GM19463 (cell line): ENCODE measurements at regions not wholly inside any gene's neighbourhood (a gene's known extent, or its start where the extent isn't known, plus 50 kb on each side); places are given as distances from the start of the nearest gene placed in this dataset.
"Not testable (repeated sequence)": the region's sequence is repeated elsewhere in the genome, so short reads cannot be mapped to it uniquely, and the experiment has no call there.

Experiments used
- ATAC-seq: cut with Tn5 transposase; IDR thresholded peaks from one replicate; pipeline ENCODE4 v1.9.1; 2021; ENCODE audit warnings: mild to moderate bottlenecking, moderate library complexity; ENCODE audit not compliant: unreplicated experiment

DNA sequence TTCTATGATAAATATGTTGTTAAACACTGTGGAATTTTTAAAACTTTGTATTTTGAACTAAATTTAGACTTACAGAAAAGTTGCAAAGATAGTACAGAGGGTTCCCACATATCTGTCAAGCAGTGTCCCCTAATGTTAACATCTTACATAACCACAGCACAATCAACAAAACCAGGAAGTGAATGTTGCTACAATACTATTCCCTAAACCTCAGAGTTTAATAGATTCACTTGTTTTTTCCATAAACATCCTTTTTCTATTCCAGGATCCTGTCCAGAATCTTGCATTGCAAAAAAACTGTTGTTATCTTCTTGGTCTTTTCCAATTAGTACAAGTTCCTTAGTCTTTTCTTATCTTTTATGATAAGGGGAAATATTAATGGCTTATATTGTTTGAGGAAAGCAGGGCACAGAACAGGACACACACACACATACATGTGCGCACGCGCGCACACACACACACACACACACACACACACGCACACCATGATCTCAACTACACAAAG, 251.1 kb upstream of the TRIB2 start:
- no peak for ATAC-seq

DNA sequence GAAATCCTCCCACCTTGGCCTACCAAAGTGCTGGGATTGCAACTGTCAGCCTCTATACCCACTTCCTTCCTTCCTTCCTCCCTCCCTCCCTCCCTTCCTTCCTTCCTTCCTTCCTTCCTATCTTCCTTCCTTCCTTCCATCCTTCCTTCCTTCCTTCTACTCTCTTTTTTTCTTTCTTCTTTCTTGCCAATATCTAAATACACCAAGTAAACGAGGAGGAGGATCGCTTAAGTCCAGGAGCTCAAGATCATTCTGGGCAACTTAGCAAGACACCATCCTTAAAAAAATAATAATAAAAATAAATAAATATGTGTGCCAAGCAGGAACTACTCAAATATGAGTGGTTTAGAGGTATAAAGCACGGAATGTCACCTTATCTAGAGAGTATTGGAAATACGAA, 249.4 kb upstream of the TRIB2 start:
- no peak for ATAC-seq

- no peak for ATAC-seq
These were observed 247.6 kb upstream of the TRIB2 start for GRCh38 chr2:12469141-12469561.

DNA sequence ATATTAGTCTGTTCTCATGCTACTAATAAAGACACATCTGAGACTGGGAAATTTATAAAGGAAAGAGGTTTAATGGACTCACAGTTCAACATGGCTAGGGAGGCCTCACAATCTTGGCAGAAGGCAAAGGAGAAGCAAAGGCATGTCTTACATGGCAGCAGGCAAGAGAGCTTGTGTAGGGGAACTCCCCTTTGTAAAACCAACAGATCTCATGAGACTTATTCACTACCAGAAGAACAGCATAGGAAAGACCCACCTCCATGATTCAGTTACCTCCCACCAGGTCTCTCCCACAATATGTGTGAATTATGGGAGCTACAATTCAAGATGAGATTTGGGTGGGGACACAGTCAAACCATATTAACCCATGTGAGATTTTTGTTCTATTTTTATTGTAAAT, 244.5 kb upstream of the TRIB2 start:
- ATAC-seq, result not testable (repeated sequence)

DNA sequence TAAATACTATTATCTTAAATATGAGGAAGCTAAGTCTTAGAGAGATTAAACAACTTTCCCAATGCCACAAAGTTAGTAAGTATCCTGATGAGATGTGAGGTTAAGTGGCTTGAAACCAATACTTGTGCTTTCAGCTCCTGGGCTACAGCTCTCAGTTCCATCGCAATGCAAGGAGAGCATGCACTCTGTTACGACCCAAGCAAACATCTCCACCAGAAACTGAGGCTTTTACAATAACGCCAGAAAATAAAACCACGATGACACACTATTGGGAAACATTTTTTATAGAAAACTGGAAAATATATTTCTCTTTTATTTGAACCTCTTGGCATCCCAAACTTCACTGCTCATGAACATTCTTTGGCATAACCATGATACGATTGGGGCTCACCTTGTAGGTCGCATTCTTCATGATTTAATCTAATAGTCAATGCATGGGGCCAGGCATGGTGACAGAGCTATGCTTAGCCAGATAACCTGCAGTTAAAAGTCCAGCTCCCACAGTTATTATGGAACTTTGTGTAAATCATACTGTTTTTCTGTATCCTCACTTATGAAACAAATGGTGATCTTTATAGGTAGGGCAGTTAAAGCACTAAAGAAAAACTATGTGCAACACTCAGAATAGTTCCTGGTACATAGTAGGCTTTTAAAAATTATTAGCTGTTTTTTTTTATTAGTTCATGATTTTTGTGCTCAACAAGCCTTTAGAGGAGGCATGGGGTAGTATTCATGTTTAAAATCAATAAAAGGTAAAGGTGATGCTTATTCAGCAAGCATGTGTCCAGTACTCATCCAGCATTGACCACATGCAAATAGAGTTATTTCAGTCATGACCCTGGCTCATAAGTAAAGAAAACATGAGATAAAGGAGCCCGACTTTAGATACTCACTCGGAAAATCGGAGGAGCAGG, 238.3 kb upstream of the TRIB2 start:
- ATAC-seq, result no peak

DNA sequence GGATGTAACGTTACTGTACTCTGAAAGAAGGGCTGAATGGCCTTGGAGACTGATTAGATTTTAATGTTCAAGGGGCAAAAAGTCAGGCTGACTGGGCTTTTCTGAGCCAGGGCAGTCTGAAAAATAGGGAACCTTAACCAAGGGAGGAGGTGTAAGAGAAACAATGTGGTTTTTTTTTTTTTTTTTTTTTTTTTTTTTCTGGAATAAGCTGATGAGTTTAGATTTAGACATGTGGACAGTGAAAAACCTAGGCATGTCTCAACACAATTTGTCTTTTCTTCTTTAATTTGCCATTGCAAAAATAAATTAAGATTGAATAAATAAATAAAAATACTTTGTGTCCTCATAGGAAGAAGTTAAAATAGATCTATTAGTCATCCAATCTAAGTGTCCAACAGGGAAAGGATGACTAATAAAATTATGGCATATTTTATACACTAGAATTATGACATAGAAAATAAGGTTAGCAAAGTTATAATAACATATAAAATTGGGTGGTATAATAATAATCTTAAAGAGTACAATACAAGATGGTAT, 237.6 kb upstream of the TRIB2 start:
- ATAC-seq, result no peak

DNA sequence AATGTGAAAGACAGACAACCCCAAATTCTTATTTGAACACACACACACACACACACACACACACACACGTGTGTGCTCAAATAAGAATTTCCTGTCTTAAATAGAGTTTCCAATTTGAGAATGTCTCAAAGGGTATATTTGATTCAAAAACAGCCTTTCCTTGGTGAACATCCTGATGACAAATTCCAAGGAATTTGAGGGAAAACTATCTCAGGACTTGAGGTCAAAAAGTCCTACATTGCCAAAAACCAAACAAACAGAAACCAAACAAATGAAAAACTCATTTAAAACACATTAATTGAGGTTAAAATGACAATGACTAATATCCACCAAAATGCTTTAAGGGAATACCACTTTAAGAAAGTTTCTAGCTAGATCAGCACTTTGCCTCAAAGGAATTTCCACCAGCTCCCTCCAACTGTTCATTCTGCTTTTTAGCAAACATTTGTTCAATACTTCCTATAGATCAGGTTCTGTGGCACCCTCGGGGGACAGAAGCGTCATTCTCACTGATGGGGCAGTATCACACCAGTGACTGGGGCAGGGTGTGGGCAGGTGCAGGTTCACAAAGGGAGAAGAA, 232.1 kb upstream of the TRIB2 start:
- ATAC-seq, result no peak

GRCh38 chr2:12486205-12487118, 230.3 kb upstream of the TRIB2 start:
- no peak for ATAC-seq

DNA sequence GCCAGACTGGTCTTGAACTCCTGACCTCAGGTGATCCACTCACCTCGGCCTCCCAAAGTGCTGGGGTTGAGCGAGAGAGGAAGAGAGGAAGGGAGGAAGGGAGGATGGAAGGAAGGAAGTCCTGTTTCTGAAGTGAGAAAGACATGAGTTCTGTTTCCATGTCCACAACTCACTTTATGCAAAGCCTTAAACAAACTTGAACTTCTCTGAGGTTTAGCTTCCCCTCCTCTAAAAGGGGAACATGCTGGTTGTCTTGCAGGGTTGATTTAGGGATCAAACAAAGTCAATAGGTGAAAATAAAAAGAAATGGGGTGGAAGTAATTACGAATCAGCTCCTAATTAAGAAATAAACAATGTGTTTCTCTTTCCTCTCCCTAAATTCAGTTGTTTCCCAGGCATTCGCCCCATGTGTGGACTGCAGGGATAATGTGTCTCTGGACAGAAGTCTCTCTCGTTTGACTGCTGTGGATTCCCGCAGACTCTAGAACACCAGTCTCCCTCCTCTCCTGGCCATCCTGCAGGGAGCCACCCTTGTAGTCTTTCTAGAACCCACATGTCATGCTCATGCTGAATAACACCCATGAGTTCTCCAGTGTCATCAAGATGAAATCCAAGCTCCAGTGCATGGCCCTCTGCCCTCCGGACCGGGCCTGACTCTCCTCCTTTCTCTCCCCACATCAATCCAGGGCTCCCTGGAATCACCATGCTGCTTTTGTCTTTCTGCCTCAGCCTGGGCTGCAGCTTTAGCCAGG, 229.3 kb upstream of the TRIB2 start:
- no peak for ATAC-seq

GRCh38 chr2:12488352-12489318, 228.1 kb upstream of the TRIB2 start:
- no peak for ATAC-seq

GRCh38 chr2:12490641-12491040, 226.1 kb upstream of the TRIB2 start:
- no peak for ATAC-seq

- ATAC-seq, result not testable (repeated sequence)
These were observed 224.4 kb upstream of the TRIB2 start for GRCh38 chr2:12492360-12492759.

DNA sequence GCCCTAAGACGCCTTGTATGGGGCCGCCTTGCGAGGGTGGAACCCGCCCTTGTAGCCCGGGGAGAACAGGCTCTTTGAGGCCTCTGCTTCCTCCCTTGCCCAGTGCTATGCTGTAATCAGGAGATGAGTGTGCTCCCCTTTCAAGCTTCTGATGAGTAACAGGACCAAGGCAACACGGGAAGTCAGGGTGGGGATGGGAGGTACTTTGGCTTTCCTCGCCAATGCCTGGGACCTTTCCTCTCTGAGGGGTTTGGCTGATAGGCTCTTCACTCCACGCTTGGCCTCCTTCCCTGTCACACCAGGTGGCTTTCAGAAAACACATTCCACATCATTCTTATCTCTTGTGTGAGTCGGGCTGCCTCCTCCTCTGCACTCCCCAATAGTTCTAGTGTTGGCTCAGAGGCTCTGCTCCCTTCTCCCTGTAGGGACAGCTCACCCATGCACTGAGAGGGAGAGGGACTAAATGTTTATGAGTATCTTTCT, 223.7 kb upstream of the TRIB2 start:
- ATAC-seq, result no peak

DNA sequence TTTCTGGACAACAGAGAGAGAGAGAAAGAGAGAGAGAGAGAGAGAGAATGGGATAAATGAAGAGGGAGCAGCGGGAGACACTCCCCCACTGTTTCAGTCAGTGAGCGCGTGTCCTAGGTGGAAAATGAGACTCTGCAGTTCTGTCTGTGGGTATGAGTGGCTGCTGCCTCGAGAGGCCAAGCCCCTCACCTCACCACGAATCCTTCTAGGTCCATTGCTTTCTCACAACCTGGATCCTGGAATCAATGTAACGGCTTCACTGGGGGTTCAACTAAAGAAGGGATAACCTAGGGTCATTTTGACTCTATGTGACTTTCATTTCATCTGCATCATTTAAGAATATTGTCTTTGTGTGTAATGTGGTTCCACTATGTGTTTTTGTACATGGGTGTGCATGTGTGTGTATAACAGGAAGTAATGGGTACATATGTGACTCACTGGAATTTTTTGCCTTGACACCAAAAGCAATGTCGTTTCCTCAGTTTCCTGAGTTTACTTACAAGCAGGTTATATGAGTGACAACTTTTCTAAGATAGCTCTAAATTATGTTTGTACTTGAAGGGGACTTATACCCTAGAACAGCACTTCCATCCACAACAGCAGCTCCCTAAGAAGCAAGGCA, 221.4 kb upstream of the TRIB2 start:
- ATAC-seq, result no peak

DNA sequence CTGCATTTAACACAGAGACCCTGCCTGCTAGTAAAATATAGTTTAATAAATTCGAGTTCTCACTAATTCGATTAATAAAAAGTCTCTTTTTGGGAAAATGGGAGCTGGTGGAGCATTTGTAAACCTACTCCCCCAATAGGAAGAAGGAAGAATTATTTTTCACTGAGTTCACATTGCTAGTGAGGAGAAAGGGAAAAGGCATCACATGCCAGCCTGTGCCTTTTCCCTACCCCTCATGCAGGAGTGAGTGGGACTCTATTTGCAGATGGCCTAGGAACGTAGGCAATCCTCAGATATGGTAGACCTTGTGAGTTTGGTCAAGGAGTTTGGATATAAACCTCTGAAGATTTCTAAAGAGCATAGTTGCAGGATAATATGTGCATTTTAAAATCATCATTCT, 218.4 kb upstream of the TRIB2 start:
- no peak for ATAC-seq

DNA sequence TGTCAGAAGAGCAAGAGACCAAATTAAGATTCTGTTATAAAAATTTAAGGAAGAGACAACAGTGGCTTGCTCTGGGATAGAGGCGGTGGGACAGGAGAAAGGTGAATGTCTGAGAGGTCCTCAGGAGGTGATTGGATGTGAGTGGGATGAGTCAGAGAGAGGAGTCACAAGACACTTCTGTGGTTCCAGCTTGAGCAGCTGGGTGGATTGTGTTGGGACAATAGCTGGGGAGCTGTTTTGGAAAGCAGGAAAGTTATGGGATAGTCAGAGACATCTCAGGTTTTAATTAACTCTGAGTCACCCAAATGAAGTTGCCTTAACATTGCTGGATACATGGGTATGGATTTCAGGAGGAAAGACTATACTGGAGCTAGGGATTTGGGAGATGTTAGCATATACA, 218.0 kb upstream of the TRIB2 start:
- ATAC-seq, result no peak

- ATAC-seq, result no peak
These were observed 215.8 kb upstream of the TRIB2 start for GRCh38 chr2:12500899-12501298.

- peak; percentile 86 for ATAC-seq
These were observed 215.1 kb upstream of the TRIB2 start for GRCh38 chr2:12501469-12502158.
